Mesothelial cell of epicardium (in vitro differentiated cells): ENCODE measurements at regions not wholly inside any gene's neighbourhood (a gene's known extent, or its start where the extent isn't known, plus 50 kb on each side); places are given as distances from the start of the nearest gene placed in this dataset.

Experiments
- DNase-seq, 2 experiments: peaks; one replicate each; pipeline ENCODE4 v3.0.0; 2021; ENCODE audit warnings: low spot score in 2 of 2; ENCODE audit not compliant: unreplicated experiment in 2 of 2
- H3K27ac Mint-ChIP-seq: 2 replicates; pipeline ENCODE4 v1.8.0; 2021; ENCODE audit warnings: mixed read lengths
- H3K27me3 Mint-ChIP-seq: 2 replicates; pipeline ENCODE4 v1.8.0; 2021; ENCODE audit warnings: low read depth, mixed read lengths
- H3K36me3 Mint-ChIP-seq: 2 replicates; pipeline ENCODE4 v1.8.0; 2021; ENCODE audit warnings: mixed read lengths
- H3K4me1 Mint-ChIP-seq: 2 replicates; pipeline ENCODE4 v1.8.0; 2021; ENCODE audit warnings: mixed read lengths
- H3K4me3 Mint-ChIP-seq: 2 replicates; pipeline ENCODE4 v1.8.0; 2021; ENCODE audit warnings: mild to moderate bottlenecking, moderate library complexity, mixed read lengths
- H3K9me3 Mint-ChIP-seq: 2 replicates; pipeline ENCODE4 v1.8.0; 2021; ENCODE audit warnings: mixed read lengths
- TF ChIP-seq, protein P1 (sequence below): fragments of 200-600 bp; sonication (generic); IDR thresholded peaks from one replicate; pipeline ENCODE4 v1.5.0; 2021; ENCODE audit warnings: antibody characterized with exemption; ENCODE audit not compliant: unreplicated experiment

DNA sequence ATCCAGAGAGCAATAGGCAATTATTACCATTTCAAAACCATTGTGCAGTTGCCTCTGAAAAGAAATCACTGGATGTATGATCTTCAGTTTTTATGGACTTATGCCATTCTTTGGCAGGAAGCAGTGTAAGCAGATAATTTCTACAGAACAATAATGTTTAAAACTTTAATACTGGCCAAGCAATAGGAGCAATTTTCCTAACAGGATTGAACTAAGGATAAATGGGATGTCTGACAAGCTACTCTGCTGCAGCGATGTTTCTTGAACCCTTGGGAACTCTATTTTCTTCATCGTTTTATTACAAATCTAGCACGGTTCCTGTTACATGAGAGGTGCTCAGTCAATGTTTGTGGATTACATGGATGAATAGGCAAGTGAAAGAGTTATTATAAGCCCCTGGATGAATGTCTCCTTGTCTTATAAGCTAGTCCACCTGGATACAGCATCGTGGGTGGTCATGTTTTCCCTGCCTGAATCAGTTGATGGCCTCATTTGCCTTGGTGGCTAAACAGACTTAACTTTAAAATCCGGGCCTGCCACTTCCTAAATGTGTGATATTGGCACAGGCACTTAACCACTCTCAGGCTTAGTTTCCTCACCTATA is 68.2 kb upstream of the MDM1 start:
- no peaks in the 10 kb centered on the region for H3K27me3 Mint-ChIP-seq
- peaks cover 5% of the 10 kb centered on the region for H3K4me1 Mint-ChIP-seq
- H3K36me3 Mint-ChIP-seq: no peaks in the 10 kb centered on the region
- TF ChIP-seq, protein P1, sequence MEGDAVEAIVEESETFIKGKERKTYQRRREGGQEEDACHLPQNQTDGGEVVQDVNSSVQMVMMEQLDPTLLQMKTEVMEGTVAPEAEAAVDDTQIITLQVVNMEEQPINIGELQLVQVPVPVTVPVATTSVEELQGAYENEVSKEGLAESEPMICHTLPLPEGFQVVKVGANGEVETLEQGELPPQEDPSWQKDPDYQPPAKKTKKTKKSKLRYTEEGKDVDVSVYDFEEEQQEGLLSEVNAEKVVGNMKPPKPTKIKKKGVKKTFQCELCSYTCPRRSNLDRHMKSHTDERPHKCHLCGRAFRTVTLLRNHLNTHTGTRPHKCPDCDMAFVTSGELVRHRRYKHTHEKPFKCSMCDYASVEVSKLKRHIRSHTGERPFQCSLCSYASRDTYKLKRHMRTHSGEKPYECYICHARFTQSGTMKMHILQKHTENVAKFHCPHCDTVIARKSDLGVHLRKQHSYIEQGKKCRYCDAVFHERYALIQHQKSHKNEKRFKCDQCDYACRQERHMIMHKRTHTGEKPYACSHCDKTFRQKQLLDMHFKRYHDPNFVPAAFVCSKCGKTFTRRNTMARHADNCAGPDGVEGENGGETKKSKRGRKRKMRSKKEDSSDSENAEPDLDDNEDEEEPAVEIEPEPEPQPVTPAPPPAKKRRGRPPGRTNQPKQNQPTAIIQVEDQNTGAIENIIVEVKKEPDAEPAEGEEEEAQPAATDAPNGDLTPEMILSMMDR: no peak
- H3K27ac Mint-ChIP-seq: no peak overlapping the region
- no peak for DNase-seq
- H3K9me3 Mint-ChIP-seq: peaks cover 3% of the 10 kb centered on the region
- no peak overlapping the region for H3K4me3 Mint-ChIP-seq

DNA sequence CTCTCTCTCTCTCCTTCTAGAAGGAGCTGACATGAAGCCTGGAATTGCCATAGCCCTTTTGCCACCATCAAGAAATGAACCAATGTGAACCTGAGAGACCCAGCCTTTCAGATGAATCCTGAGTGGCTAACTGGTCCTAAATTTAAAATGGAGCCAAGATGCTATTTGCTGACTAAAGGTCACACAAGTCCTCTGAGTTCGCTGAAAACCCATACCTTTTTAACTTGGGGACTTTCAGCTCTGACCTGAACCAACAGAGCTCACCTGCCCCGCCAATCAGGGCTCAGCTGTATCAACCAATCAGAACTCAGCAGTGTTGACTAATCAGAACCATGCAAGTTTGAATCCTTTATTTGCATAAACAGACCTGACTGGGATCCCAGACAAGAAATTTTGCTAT is 70.3 kb upstream of the MDM1 start:
- Mint-ChIP-seq H3K4me3 (no peak overlapping the region), H3K27me3 (no peaks in the 10 kb centered on the region), H3K27ac (no peak overlapping the region), H3K36me3 (no peaks in the 10 kb centered on the region), H3K4me1 (peaks cover 13% of the 10 kb centered on the region), H3K9me3 (peaks cover 3% of the 10 kb centered on the region)
- TF ChIP-seq, protein P1: no peak
- no peak for DNase-seq

GRCh38 chr12:68403296-68403695 is 71.1 kb upstream of the MDM1 start:
- no peaks in the 10 kb centered on the region for H3K27me3 Mint-ChIP-seq
- no peaks in the 10 kb centered on the region for H3K36me3 Mint-ChIP-seq
- peaks cover 3% of the 10 kb centered on the region for H3K9me3 Mint-ChIP-seq
- DNase-seq: no peak
- no peak overlapping the region for H3K27ac Mint-ChIP-seq
- H3K4me3 Mint-ChIP-seq: no peak overlapping the region
- peaks cover 13% of the 10 kb centered on the region for H3K4me1 Mint-ChIP-seq
- TF ChIP-seq, protein P1: no peak

DNA sequence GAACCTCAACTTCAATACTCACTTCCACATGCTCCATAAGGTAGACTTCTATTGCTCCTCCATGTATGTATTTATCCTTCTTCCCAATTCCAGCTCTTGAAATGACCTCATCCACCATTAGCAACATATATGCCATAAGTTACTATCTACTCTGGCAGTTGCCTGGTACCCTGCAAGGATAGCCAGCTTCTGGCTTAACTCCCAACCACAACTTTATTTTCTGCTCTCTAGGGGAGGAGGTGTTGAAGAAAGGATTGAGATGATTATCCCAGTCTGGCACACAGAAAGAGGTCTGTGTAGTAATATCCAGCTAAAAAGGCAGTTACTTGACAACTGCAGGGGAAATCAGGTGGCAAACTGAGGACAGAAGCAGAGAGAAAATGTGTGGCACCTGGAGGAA is 71.5 kb upstream of the MDM1 start:
- Mint-ChIP-seq H3K27me3 (no peaks in the 10 kb centered on the region), H3K9me3 (peaks cover 3% of the 10 kb centered on the region)
- TF ChIP-seq, protein P1: no peak

DNA sequence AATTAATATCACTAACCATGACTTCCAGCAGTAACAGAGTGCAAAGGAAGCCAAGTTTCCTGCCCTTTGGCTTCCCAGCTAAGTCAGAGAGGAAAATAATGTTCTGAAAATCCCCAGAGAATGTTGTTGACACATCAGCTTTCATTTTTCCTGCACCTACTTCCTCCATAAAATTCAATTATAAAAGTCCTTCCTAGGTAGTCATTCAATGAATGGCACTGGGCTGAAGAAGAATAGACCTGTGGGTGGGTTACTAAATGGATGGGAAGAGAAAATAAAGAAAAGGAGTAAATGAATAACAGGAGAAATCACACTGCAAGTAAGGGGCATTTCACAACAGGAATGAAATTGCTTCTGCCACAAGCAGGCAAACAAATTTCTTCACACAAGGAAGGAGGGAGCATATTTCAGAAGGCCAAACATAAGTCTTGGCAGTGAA is 73.2 kb upstream of the MDM1 start:
- Mint-ChIP-seq H3K27ac (no peak overlapping the region), H3K9me3 (no peaks in the 10 kb centered on the region), H3K4me3 (no peak overlapping the region), H3K4me1 (peaks cover 13% of the 10 kb centered on the region), H3K27me3 (no peaks in the 10 kb centered on the region), H3K36me3 (no peaks in the 10 kb centered on the region)
- TF ChIP-seq, protein P1: no peak
- DNase-seq: no peak

More for the DNA sequence above, 71.5 kb upstream of the MDM1 start:
- Mint-ChIP-seq H3K4me3 (no peak overlapping the region), H3K27ac (no peak overlapping the region), H3K4me1 (peaks cover 13% of the 10 kb centered on the region), H3K36me3 (no peaks in the 10 kb centered on the region)
- DNase-seq: no peak
